Peyer's patch (tissue), 4 donors: ENCODE measurements at regions not wholly inside any gene's neighbourhood (a gene's known extent, or its start where the extent isn't known, plus 50 kb on each side); places are given as distances from the start of the nearest gene placed in this dataset.

Experiments used
- CTCF ChIP-seq, 6 experiments: fragments of 450-650 bp in 4 of 6; fragments of 200-600 bp in 2 of 6; sonication (generic) in 1 of 6; IDR thresholded peaks; one replicate each; pipeline ENCODE4 v1.5.1; 2017 to 2019; ENCODE audit warnings: antibody characterized with exemption in 6 of 6, mild to moderate bottlenecking in 3 of 6, moderate library complexity in 1 of 6
- POLR2A ChIP-seq, 2 donors: fragments of 450-650 bp; IDR thresholded peaks; one replicate each; pipeline ENCODE4 v1.5.1; 2017; ENCODE audit warnings: antibody characterized with exemption in 2 of 2, mild to moderate bottlenecking in 2 of 2, moderate library complexity in 2 of 2

- TF ChIP-seq CTCF (IDR thresholded peaks at IDR 0.05) (no peak), POLR2A (IDR thresholded peaks at IDR 0.05) (no peak)
Observed at GRCh38 chr7:69091521-69091920, 506.8 kb upstream of the AUTS2 start.
